ENCODE measurements at regions not wholly inside any gene's neighbourhood (a gene's known extent, or its start where the extent isn't known, plus 50 kb on each side); places are given as distances from the start of the nearest gene placed in this dataset.
"Not testable (repeated sequence)": the region's sequence is repeated elsewhere in the genome, so short reads cannot be mapped to it uniquely, and the experiment has no call there.

DNA sequence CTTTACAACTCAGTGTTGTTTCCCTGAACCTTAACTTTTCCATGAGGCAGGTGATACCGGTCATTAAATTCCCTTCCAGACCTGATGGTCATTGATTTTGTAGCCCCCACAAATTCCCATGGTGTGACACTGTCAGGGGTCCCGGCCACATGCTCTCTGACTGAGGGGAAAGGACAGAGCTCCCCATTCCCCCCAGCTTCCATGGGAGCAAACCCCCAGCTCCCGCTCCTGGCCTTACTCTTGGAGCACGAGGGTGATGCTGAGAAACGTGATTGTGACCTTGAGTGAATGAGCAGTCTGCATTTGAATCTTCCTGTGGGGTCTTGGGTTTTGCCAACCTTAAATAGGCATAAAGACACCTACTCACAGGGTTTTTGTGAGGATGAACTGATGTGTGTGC, 366.8 kb downstream of the RPS6KC1 start:
- Histone ChIP-seq H3K4me1 (no peaks in the 10 kb centered on the region), H3K9me3 (no peaks in the 10 kb centered on the region), H3K36me3 (no peaks in the 10 kb centered on the region), H3K27me3 (replicated peaks in 1 of 7) (peaks cover 0 to 7% (median 0%) of the 10 kb centered on the region in 7 donors), H3K27ac (no peak overlapping the region), H3K4me3 (no peak overlapping the region)
- WGBS, 5 donors = 77 to 91% (median 87%) methylated on average over 5 of the region's 5 CpGs
- no peak for DNase-seq
- intact Hi-C loops (cut with DNase I; ENCODE audit: low total_unique reads) = no loop called here
- TF ChIP-seq POLR2A (IDR thresholded peaks at IDR 0.05) (no peak), POLR2AphosphoS5 (IDR thresholded peaks at IDR 0.05) (no peak)
- TF ChIP-seq, protein P1, sequence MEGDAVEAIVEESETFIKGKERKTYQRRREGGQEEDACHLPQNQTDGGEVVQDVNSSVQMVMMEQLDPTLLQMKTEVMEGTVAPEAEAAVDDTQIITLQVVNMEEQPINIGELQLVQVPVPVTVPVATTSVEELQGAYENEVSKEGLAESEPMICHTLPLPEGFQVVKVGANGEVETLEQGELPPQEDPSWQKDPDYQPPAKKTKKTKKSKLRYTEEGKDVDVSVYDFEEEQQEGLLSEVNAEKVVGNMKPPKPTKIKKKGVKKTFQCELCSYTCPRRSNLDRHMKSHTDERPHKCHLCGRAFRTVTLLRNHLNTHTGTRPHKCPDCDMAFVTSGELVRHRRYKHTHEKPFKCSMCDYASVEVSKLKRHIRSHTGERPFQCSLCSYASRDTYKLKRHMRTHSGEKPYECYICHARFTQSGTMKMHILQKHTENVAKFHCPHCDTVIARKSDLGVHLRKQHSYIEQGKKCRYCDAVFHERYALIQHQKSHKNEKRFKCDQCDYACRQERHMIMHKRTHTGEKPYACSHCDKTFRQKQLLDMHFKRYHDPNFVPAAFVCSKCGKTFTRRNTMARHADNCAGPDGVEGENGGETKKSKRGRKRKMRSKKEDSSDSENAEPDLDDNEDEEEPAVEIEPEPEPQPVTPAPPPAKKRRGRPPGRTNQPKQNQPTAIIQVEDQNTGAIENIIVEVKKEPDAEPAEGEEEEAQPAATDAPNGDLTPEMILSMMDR (IDR thresholded peaks at IDR 0.05 in 8 of 11, conservative IDR thresholded peaks at IDR 0.05 in 3 of 11) = no peak

DNA sequence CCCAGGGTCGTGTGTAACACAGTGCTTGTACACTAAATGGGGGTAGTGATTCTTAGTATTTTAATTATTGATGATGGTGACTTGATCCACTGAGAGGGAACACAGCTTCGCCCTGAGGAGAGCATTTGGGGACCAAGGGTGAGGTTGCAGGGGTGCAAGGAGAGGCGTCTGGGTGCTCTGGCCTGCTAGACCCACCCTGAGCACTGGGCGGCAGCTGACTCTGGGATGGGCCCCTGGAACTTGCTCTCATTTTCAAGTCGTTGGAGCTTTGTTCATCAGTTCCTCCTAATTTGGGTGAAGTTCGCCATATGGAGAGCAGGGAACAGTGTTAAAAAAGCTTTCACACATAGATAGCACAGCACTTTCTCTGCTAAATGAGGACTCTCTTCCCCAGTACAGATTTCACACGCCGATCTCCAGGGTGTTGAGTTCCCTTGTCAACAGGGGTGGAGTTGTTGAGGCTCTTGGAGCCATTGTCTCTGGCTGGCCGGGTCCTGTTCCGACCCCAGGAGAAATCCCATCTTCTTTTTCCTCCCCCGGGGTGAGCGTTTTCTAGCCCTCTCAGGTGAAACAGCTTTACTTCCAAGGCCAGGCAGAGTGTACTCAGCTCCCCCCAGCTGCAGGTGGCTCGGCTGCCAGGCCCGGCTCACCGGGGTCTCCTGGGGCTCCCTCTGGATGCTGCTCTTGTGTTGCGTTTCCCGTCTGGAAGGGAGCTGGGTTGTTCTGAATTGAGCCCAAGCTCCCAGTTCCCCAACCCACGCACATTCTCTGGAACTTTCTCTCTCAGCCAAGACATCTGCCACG, 367.4 kb downstream of the RPS6KC1 start:
- 74 to 81% (median 77%) methylated on average over 19 of the region's 19 CpGs for WGBS, 5 donors
- no peak for TF ChIP-seq POLR2AphosphoS5 (IDR thresholded peaks at IDR 0.05)
- TF ChIP-seq POLR2A (IDR thresholded peaks at IDR 0.05) = no peak
- TF ChIP-seq, protein P1 (IDR thresholded peaks at IDR 0.05 in 8 of 11, conservative IDR thresholded peaks at IDR 0.05 in 3 of 11) = no peak
- intact Hi-C loops (cut with DNase I; ENCODE audit: low total_unique reads) = no loop called here
- Histone ChIP-seq H3K4me1 (no peaks in the 10 kb centered on the region), H3K36me3 (no peaks in the 10 kb centered on the region), H3K27ac (no peak overlapping the region), H3K9me3 (no peaks in the 10 kb centered on the region), H3K4me3 (no peak overlapping the region), H3K27me3 (replicated peaks in 1 of 7) (peaks cover 0 to 7% (median 0%) of the 10 kb centered on the region in 7 donors)
- DNase-seq = no peak

DNA sequence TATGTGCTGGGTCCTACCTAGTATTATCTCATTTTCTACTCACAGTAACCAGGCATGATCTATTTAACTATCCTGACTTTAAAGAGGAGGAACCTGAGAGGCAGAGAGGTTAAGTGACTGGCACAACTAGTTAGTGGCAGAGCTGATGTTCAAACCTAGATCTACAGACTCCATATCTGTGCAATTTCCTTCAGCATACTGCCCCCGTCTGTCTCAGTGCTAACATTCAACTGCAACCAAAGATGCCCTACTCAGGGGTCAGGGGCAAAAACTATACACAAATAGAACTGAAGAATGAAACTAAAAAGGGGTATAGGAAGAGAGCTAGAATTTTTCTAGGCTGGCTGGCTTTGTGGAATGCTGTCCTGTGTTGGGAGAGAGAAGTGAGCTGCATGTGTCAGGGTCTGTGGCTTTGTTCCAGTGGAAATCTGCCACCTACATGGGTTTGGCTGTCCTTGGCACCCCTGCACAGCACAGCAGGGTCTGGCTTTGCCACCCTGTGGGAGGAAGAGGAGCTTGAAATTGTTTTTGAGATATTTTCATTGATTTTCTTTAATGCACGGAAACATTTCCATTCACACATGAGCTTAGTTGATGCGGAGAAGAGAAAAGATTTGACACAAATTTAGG, 368.5 kb downstream of the RPS6KC1 start:
- Histone ChIP-seq H3K36me3 (no peaks in the 10 kb centered on the region), H3K27me3 (replicated peaks in 1 of 7) (peaks cover 0 to 7% (median 0%) of the 10 kb centered on the region in 7 donors), H3K9me3 (no peaks in the 10 kb centered on the region), H3K4me3 (no peak overlapping the region), H3K27ac (no peak overlapping the region), H3K4me1 (no peaks in the 10 kb centered on the region)
- no peak for TF ChIP-seq POLR2A (IDR thresholded peaks at IDR 0.05)
- TF ChIP-seq, protein P1 (IDR thresholded peaks at IDR 0.05 in 8 of 11, conservative IDR thresholded peaks at IDR 0.05 in 3 of 11) = no peak
- 72 to 88% (median 77%) methylated on average over 3 of the region's 3 CpGs for WGBS, 5 donors
- intact Hi-C loops (cut with DNase I; ENCODE audit: low total_unique reads) = no loop called here
- DNase-seq = no peak

DNA sequence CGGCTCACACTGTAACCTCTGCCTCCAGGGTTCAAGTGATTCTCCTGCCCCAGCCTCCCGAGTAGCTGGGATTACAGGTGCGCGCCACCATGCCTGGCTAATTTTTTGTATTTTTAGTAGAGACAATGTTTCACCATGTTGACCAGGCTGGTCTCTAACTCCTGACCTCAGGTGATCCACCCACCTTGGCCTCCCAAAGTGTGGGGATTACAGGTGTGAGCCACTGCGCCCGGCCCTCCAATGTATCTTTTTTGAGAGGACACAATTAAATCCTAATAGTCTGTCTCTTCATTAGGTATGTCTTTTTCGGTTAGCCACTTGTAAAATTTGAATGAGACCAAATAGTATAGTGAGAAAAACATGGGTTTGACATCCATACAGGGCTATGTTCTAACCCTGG, 370.1 kb downstream of the RPS6KC1 start:
- H3K27me3 ChIP-seq (replicated peaks in 1 of 7); DNase-seq; H3K4me3 ChIP-seq; H3K36me3 ChIP-seq; H3K9me3 ChIP-seq; H3K27ac ChIP-seq; intact Hi-C loops (cut with DNase I; ENCODE audit: low total_unique reads); H3K4me1 ChIP-seq: not testable (repeated sequence)
- WGBS, 5 donors = 88 to 95% (median 91%) methylated on average over 7 of the region's 7 CpGs
